ENCODE measurements at regions not wholly inside any gene's neighbourhood (a gene's known extent, or its start where the extent isn't known, plus 50 kb on each side); places are given as distances from the start of the nearest gene placed in this dataset.
"Not testable (repeated sequence)": the region's sequence is repeated elsewhere in the genome, so short reads cannot be mapped to it uniquely, and the experiment has no call there.

DNA sequence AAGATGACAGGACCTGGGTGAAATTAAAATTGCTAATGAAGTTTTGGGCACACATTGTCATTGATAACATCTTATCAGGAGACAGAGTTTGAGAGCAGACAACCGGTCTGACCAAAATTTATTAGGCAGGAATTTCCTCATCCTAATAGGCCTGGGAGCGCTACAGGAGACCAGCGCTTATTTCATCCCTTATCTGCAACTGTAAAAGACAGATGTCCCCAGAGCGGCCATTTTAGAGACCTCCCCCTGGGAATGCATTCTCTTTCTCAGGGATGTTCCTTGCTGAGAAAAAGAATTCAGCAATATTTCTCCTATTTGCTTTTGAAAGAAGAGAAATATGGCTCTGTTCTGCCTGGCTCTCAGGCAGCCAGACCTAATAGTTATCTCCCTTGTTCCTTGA lies 504.2 kb upstream of the PCDH7 start:
- TF ChIP-seq, protein P1, sequence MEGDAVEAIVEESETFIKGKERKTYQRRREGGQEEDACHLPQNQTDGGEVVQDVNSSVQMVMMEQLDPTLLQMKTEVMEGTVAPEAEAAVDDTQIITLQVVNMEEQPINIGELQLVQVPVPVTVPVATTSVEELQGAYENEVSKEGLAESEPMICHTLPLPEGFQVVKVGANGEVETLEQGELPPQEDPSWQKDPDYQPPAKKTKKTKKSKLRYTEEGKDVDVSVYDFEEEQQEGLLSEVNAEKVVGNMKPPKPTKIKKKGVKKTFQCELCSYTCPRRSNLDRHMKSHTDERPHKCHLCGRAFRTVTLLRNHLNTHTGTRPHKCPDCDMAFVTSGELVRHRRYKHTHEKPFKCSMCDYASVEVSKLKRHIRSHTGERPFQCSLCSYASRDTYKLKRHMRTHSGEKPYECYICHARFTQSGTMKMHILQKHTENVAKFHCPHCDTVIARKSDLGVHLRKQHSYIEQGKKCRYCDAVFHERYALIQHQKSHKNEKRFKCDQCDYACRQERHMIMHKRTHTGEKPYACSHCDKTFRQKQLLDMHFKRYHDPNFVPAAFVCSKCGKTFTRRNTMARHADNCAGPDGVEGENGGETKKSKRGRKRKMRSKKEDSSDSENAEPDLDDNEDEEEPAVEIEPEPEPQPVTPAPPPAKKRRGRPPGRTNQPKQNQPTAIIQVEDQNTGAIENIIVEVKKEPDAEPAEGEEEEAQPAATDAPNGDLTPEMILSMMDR (IDR thresholded peaks at IDR 0.05) = not testable (repeated sequence)
- not testable (repeated sequence) for TF ChIP-seq POLR2A, POLR2AphosphoS5 (IDR thresholded peaks at IDR 0.05)
